Activated naive CD4-positive, alpha-beta T cell treated with anti-CD3 and anti-CD28 coated beads, Interleukin-2, amount 50 U/mL, for 24 hours (primary cell): ENCODE measurements at regions not wholly inside any gene's neighbourhood (a gene's known extent, or its start where the extent isn't known, plus 50 kb on each side); places are given as distances from the start of the nearest gene placed in this dataset.

Source experiments
- H3K27ac Mint-ChIP-seq: one replicate; pipeline ENCODE4 v1.8.0; 2021; ENCODE audit warnings: mild to moderate bottlenecking, mixed read lengths
- H3K27me3 Mint-ChIP-seq: one replicate; pipeline ENCODE4 v1.8.0; 2021; ENCODE audit warnings: mixed read lengths
- H3K36me3 Mint-ChIP-seq: one replicate; pipeline ENCODE4 v1.8.0; 2021; ENCODE audit warnings: mixed read lengths
- H3K4me1 Mint-ChIP-seq: one replicate; pipeline ENCODE4 v1.8.0; 2021; ENCODE audit warnings: mixed read lengths
- H3K4me3 Mint-ChIP-seq: one replicate; pipeline ENCODE4 v1.8.0; 2021; ENCODE audit warnings: mild to moderate bottlenecking, mixed read lengths
- H3K9me3 Mint-ChIP-seq: one replicate; pipeline ENCODE4 v1.8.0; 2021; ENCODE audit warnings: mixed read lengths

DNA sequence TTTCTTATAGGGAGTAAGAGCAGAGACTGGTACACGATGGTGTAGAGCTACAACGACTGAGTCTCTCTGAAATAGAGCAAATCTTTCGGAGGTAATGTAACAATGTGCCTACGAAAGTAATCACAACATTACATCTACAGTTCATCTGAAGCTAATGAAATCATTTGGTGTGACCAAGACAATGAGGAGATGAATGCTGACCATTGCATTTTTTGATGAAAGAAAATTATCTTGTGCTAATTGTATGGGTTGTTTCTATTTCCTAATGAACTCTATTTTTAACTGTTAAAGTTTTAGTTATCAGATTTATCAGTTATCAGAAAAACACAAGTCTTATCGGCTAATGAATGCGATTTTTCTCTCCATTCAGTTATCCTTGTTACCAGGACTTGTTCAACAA lies 913.4 kb downstream of the SLITRK6 start:
- H3K27ac Mint-ChIP-seq, result no peak overlapping the region
- no peaks in the 10 kb centered on the region for H3K36me3 Mint-ChIP-seq
- no peaks in the 10 kb centered on the region for H3K4me1 Mint-ChIP-seq
- H3K4me3 Mint-ChIP-seq, result no peak overlapping the region
- no peaks in the 10 kb centered on the region for H3K9me3 Mint-ChIP-seq
- no peaks in the 10 kb centered on the region for H3K27me3 Mint-ChIP-seq

DNA sequence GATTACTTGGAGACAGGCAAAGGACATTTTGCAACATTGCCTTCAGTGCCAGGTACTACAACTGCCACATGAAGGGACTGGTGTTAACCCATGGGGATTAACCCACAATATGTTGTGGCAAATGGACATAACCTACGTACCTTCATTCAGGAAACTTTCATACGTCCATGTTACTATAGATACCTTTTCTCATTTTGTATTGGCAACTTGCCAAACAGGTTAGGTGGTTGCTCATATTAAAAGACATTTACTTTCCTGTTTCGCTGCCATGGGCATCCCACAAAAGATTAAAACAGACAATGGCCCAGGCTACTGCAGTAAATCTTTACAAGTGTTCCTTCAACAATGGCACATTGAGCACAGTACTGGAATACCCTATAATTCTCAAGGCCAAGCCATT lies 925.3 kb downstream of the SLITRK6 start:
- no peak overlapping the region for H3K27ac Mint-ChIP-seq

DNA sequence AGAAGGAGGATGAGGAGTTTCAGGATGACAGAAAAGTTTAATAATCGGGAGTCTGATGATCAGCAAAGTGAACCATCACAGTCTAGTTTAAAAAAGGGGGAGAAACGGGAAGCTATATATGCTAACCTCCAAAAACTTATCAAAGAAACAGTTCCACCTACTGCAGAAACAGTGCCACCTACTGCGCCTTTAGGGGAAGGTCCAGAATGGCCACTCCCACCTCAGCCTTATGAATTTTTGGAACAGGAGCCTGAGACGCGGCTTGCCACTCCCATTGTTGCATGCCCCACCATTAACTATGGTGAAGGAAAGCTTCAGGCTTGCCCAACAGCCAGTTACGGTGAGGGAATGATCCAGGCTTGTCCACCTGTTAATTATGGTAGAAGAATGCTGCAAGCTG lies 929.0 kb downstream of the SLITRK6 start:
- Mint-ChIP-seq H3K9me3 (peaks cover 4% of the 10 kb centered on the region), H3K36me3 (no peaks in the 10 kb centered on the region), H3K27ac (no peak overlapping the region), H3K27me3 (no peaks in the 10 kb centered on the region), H3K4me3 (no peak overlapping the region), H3K4me1 (no peaks in the 10 kb centered on the region)

More for the DNA sequence above, 925.3 kb downstream of the SLITRK6 start:
- H3K9me3 Mint-ChIP-seq, result peaks cover 10% of the 10 kb centered on the region
- no peak overlapping the region for H3K4me3 Mint-ChIP-seq
- H3K27me3 Mint-ChIP-seq, result no peaks in the 10 kb centered on the region
- H3K4me1 Mint-ChIP-seq, result no peaks in the 10 kb centered on the region
- no peaks in the 10 kb centered on the region for H3K36me3 Mint-ChIP-seq

DNA sequence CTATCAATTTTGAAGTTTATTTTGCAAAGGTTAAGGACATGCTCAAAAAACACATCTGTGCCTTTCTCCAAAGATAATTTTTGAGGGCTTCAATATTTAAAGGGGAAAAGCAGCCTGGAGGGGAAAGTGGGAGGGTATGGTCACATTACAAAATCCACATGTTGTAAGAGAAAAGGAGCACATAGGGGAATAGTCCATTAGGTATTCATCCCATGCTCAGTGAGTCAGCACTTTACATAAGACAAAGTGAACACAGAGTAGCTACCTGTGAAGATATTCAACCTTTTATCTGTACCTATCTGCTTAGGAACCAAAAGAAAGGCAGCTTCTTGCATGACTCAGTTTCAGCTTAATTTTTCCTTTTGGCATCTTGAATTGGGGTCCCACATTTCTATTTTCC lies 932.0 kb downstream of the SLITRK6 start:
- no peaks in the 10 kb centered on the region for H3K4me1 Mint-ChIP-seq
- H3K9me3 Mint-ChIP-seq, result peaks cover 8% of the 10 kb centered on the region
- H3K36me3 Mint-ChIP-seq, result no peaks in the 10 kb centered on the region
- no peak overlapping the region for H3K4me3 Mint-ChIP-seq
- no peaks in the 10 kb centered on the region for H3K27me3 Mint-ChIP-seq
- H3K27ac Mint-ChIP-seq, result no peak overlapping the region

DNA sequence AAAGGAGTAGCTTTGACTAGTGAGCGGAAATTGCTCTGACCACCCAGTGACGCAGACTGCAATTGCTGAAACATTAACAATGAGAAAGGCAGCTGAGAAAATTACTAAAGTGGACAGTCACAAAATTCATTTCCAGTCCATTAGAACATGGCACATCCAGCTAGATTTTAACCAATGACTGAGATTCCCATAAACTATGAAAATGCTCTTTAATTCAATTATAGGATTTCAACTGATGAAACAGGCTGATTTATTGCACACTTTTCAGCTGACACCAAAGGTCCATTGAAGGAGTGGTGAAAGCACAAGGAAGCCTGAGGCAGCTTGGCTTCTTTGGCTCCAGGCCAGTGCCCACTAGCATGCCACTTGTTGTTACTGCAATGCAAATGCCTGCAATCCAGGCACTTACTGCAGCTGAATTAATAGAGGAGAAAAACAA lies 933.4 kb downstream of the SLITRK6 start:
- no peaks in the 10 kb centered on the region for H3K4me1 Mint-ChIP-seq
- no peaks in the 10 kb centered on the region for H3K27me3 Mint-ChIP-seq
- H3K9me3 Mint-ChIP-seq, result peaks cover 4% of the 10 kb centered on the region
- no peaks in the 10 kb centered on the region for H3K36me3 Mint-ChIP-seq
- no peak overlapping the region for H3K4me3 Mint-ChIP-seq
- H3K27ac Mint-ChIP-seq, result no peak overlapping the region

DNA sequence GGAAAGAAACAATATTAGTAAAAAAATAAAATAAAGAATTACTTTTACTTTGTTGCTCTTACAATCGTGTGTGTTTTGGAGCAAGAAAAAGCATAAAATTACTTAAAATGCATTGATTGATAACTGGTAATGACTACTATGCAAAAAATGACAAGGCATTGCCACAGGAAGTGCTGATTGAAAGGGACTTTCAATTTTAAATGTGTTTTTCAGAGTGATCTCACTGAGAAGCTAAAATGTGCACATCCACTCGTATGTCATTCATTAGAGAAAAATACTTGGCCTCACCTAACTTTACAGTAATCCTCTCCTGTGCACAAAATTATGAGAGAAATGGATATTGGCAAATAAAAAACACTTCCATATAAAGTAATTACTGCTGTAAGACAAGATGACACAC lies 934.9 kb downstream of the SLITRK6 start:
- no peaks in the 10 kb centered on the region for H3K27me3 Mint-ChIP-seq
- H3K4me3 Mint-ChIP-seq, result no peak overlapping the region
- H3K36me3 Mint-ChIP-seq, result no peaks in the 10 kb centered on the region
- H3K9me3 Mint-ChIP-seq, result peaks cover 9% of the 10 kb centered on the region
- no peaks in the 10 kb centered on the region for H3K4me1 Mint-ChIP-seq
- no peak overlapping the region for H3K27ac Mint-ChIP-seq

DNA sequence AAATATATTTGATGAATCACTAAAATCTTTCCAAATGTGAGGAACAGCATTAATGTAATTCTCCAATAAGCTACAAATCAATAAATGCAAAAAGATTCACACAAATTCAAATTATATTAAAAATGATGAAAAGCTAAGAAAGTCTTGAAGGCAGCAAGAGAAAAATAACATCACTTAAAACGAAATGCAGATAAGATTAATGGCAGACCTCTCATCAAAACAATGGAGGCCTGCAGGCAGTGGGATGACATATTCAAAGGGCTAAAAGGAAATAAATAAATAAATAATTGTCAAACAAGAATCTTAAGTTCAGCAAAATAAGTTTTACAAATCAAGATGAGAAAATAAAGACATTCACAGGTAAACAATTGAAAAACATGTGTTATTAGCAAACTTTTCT lies 952.1 kb downstream of the SLITRK6 start:
- no peaks in the 10 kb centered on the region for H3K36me3 Mint-ChIP-seq
- no peak overlapping the region for H3K4me3 Mint-ChIP-seq
- H3K27ac Mint-ChIP-seq, result no peak overlapping the region
- H3K27me3 Mint-ChIP-seq, result no peaks in the 10 kb centered on the region
- H3K4me1 Mint-ChIP-seq, result no peaks in the 10 kb centered on the region
- no peaks in the 10 kb centered on the region for H3K9me3 Mint-ChIP-seq

DNA sequence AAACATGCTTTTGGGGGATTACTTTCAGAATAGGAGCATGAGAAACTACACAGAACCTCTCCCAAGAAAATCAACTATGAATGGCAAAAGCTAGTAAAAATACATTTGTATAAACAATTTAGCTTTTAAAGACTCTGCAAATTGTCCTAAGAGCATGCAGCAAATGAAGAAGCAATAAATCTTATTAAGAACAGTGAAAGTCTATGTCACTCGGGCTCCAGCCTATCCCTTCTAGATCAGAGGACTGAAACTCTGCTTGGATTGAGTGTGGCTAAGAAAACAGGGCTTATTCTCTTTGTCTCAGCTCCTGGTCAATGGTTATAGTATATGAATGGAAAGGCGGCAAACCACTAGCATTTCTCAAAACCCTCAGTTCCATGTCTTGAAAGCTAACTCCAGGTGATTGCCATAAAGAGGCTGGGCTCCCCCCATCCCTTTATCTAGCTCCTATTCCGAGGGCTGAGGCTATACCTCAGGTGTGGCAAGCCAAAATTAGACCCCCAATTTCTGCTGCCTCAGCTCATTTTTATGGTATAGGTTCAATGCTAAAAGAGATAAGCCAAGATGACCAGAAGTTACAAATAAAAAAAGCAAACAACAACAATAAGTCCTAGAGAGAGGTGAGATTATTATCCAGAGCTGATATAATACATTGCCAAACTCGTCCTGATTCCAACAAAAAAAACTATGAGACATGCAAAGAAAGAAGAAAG lies 953.2 kb downstream of the SLITRK6 start:
- no peaks in the 10 kb centered on the region for H3K4me1 Mint-ChIP-seq
- H3K36me3 Mint-ChIP-seq, result no peaks in the 10 kb centered on the region
- no peak overlapping the region for H3K27ac Mint-ChIP-seq
- H3K27me3 Mint-ChIP-seq, result no peaks in the 10 kb centered on the region
- no peaks in the 10 kb centered on the region for H3K9me3 Mint-ChIP-seq
- no peak overlapping the region for H3K4me3 Mint-ChIP-seq

DNA sequence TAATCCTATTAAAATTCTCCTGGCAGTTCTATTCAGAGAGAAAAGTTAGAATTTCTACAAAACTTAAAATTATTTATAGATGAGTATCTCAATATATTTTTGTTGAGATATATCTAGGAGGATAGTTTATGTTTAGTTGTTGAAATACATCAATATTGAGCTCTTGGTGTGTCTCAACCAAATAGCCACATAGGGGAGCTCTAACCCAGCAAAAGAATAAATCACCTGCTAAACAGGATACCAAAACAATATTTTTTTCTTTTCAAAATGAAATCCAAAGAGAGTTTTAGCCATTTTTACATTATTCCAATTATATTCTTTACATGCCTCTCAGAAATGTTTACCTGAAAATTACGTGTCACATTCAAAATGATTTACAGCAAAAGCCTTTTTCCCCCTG lies 954.7 kb downstream of the SLITRK6 start:
- Mint-ChIP-seq H3K4me3 (no peak overlapping the region), H3K9me3 (no peaks in the 10 kb centered on the region), H3K4me1 (no peaks in the 10 kb centered on the region), H3K27me3 (no peaks in the 10 kb centered on the region), H3K36me3 (no peaks in the 10 kb centered on the region), H3K27ac (no peak overlapping the region)

DNA sequence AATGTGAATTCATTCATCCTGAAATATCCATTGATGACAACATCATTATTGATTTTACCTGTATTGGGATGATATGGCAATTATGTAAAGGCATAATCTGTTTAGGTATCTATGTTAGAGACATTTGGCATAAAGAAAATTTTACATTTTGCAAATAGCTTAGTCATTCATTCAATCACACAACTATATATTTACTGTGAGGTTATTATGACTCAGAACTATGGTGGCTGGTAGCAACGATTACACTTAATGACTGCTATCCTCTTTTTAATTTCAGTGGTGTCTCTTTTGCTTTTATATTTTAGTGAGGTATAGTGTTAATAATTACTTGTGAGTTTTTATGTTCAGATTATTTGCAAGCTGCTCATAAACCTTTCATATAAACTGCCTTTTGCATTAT lies 955.9 kb downstream of the SLITRK6 start:
- Mint-ChIP-seq H3K4me3 (no peak overlapping the region), H3K9me3 (no peaks in the 10 kb centered on the region), H3K4me1 (no peaks in the 10 kb centered on the region), H3K36me3 (no peaks in the 10 kb centered on the region), H3K27me3 (no peaks in the 10 kb centered on the region), H3K27ac (no peak overlapping the region)

DNA sequence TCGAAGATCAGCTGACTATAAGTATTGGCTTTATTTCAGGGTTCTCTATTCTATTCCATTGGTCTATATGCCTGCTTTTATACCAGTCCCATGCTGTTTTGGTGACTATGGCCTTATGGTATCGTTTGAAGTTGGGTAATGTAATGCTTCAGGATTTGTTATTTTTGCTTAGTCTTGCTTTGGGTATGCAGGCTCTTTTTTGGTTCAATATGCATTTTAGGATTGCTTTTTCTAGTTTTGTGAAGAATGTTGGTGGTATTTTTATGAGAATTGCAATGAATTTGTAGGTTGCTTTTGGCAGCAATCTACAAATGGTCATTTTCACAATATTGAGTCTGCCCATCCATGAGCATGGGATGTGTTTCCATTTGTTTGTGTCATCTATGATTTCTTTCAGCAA lies 951.9 kb upstream of the SLITRK1 start:
- H3K4me1 Mint-ChIP-seq, result no peaks in the 10 kb centered on the region
- H3K27ac Mint-ChIP-seq, result no peak overlapping the region
- H3K27me3 Mint-ChIP-seq, result no peaks in the 10 kb centered on the region
- H3K9me3 Mint-ChIP-seq, result peaks cover 4% of the 10 kb centered on the region
- H3K4me3 Mint-ChIP-seq, result no peak overlapping the region
- no peaks in the 10 kb centered on the region for H3K36me3 Mint-ChIP-seq

DNA sequence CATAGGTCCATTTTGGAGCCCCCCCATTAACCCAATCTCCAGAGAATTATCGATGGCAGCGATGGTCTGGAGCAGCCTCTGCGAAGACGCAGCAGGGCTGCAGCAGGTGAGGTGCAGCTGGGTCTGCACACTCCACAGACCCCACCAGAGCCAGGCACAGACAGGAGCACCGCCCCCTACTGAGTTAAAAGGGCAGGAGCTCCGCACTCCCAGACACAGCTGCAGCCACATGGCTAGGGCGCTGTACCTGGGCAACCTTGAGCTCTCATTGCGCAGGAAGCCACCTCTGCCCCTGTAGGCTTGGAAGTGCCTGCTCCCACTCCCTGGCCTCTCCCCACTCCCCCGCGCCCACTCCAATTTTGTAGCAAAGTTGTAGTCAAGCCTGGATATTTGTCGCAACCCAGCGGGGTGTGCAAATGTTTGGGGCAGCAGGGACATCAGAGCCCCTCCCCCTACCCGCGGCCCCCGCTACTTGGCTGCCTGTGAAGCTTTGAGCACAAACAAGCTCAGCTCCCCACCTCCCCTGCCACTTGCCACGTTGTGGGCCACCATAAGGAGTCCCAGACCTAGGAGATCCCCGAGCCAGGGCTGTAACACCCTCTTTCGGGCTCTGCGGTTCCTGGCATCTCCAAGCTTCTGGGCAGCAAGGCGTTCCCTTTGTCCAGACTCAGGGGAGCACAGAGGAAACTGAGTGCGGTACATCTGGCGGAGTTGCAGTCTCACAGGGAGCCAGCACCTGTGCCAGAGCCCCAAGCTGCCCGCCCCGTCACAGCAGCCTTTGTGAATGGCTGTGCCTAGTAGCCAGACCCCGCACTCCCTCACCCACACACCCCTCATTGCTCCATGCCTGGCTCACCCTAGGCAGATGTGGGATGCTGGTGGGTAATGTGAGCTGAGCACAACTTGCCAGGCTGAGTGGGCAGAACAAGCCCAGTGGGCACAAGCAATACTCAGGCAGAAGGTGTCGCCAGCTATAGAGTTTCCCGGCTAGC lies 949.7 kb upstream of the SLITRK1 start:
- Mint-ChIP-seq H3K27me3 (no peaks in the 10 kb centered on the region), H3K36me3 (no peaks in the 10 kb centered on the region), H3K4me3 (no peak overlapping the region), H3K27ac (no peak overlapping the region), H3K9me3 (peaks cover 4% of the 10 kb centered on the region), H3K4me1 (no peaks in the 10 kb centered on the region)

DNA sequence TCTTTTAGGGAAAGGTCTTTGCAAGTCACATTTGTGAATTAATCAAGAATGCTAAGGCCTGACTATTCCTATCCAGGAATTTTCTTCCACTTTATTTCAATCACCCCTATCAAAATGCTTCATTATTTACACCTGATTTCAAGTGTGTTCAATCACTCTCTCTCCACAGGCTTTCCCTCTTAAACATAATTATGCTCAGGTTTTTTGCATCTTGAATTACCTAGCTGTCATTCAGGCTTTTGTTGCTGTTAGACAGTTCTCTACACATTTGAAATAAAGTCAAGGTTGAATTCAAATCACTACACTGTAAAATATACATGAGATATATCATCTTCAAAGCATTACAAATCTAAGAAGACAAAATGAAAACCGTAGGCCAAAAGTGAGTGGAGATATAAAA lies 941.3 kb upstream of the SLITRK1 start:
- no peaks in the 10 kb centered on the region for H3K36me3 Mint-ChIP-seq
- no peaks in the 10 kb centered on the region for H3K4me1 Mint-ChIP-seq
- no peak overlapping the region for H3K4me3 Mint-ChIP-seq
- no peak overlapping the region for H3K27ac Mint-ChIP-seq
- H3K9me3 Mint-ChIP-seq, result no peaks in the 10 kb centered on the region
- no peaks in the 10 kb centered on the region for H3K27me3 Mint-ChIP-seq

DNA sequence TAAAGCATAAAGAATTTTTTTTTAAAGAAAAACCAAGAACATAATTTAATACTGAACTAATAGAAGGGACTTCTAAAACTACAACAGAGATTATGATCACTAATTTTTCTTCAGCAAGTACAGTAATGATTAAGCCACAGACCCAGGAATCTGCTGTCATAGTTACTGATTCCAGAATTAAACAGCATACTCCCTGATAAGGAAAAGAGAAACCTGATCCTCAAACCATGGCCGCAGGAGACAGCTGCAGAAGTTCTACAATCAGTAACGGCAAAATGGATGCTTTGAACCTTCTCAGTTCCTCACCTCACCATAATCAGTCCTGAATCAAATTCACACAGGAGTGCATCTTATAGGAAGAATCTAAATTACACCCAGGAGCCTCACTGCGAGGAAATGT lies 939.0 kb upstream of the SLITRK1 start:
- no peaks in the 10 kb centered on the region for H3K4me1 Mint-ChIP-seq
- no peaks in the 10 kb centered on the region for H3K36me3 Mint-ChIP-seq
- no peaks in the 10 kb centered on the region for H3K27me3 Mint-ChIP-seq
- no peak overlapping the region for H3K27ac Mint-ChIP-seq
- H3K4me3 Mint-ChIP-seq, result no peak overlapping the region
- H3K9me3 Mint-ChIP-seq, result no peaks in the 10 kb centered on the region

DNA sequence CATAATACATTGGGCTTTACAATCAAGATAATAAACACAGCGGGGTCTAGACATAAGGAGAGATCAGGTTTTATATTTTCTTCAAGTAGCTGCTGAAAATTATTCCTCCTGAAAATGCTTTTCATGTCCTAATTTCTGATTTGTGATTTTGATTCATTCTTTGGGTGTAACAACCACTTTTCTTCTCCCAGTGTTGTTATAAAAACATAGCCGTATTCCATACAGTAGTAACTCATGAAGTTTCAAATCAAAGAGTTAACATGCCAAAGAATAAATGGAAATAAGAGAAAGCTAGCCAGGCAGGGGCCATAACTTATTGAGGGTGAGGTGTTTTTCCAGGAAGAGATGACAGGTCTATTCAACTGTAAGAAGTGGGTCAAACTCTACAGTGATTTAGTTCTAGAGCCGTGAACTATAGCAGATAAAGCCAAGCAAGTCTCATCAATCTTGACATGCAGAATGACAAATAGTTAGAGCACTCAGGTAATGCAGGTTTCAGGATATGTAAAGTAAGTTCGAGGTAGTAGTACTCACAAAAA lies 934.4 kb upstream of the SLITRK1 start:
- Mint-ChIP-seq H3K27ac (no peak overlapping the region), H3K27me3 (no peaks in the 10 kb centered on the region), H3K4me3 (no peak overlapping the region), H3K36me3 (no peaks in the 10 kb centered on the region), H3K4me1 (no peaks in the 10 kb centered on the region), H3K9me3 (no peaks in the 10 kb centered on the region)

DNA sequence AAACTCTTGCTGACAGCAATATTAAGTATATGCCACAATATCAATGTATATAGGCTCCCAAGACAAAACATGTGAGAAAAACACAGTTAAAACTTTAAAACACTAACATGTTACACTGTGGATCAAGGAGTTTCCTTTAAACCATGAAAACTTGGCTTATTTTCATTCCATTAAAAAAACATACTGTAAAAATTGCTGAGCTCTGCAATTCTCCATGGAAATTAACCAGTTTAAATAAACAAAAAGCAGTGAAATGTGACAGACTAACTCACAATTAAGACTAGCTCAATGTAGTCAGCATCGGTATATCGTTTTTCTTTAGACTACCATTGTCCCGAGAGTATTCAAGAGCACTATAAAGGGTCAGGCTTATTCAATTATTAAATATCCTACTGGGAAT lies 930.5 kb upstream of the SLITRK1 start:
- H3K4me3 Mint-ChIP-seq, result no peak overlapping the region
- no peaks in the 10 kb centered on the region for H3K4me1 Mint-ChIP-seq
- H3K9me3 Mint-ChIP-seq, result peaks cover 9% of the 10 kb centered on the region
- no peak overlapping the region for H3K27ac Mint-ChIP-seq
- H3K27me3 Mint-ChIP-seq, result no peaks in the 10 kb centered on the region
- H3K36me3 Mint-ChIP-seq, result no peaks in the 10 kb centered on the region
